ENCODE measurements at regions not wholly inside any gene's neighbourhood (a gene's known extent, or its start where the extent isn't known, plus 50 kb on each side); places are given as distances from the start of the nearest gene placed in this dataset.

- Histone ChIP-seq H4K20me1 (replicated peaks; ENCODE audit: insufficient read depth) (no peaks in the 10 kb centered on the region), H3K4me2 (no peak overlapping the region), H3K27me3 (ENCODE audit: insufficient read depth) (no peaks in the 10 kb centered on the region), H3K27ac (ENCODE audit: low read depth) (no peak overlapping the region), H3F3A (replicated peaks; ENCODE audit: low read depth) (no peaks in the 10 kb centered on the region), H3K9me2 (ENCODE audit: insufficient read depth) (no peaks in the 10 kb centered on the region), H3K4me1 (ENCODE audit: insufficient read depth) (no peaks in the 10 kb centered on the region), H3K4me3 (no peak overlapping the region), H2AFZ (no peak overlapping the region), H3K79me2 (replicated peaks; ENCODE audit: insufficient read depth) (no peaks in the 10 kb centered on the region), H3K36me3 (ENCODE audit: insufficient read depth) (no peaks in the 10 kb centered on the region)
- TF ChIP-seq CREB1 (CRISPR knock-in tag; IDR thresholded peaks at IDR 0.05; ENCODE audit: low read depth) (no peak), EZH2 (IDR thresholded peaks at IDR 0.05; ENCODE audit: low read depth, unreplicated experiment) (no peak), STAT1 (IDR thresholded peaks at IDR 0.05; ENCODE audit: unreplicated experiment) (no peak), ETS1 (IDR thresholded peaks at IDR 0.05) (no peak), ZNF114 (CRISPR knock-in tag; IDR thresholded peaks at IDR 0.05) (no peak), ZNF462 (CRISPR knock-in tag; IDR thresholded peaks at IDR 0.05) (no peak), CTCF (conservative IDR thresholded peaks at IDR 0.05; ENCODE audit: low read depth in 2 of 2) (no peak), NANOG (IDR thresholded peaks at IDR 0.05; ENCODE audit: borderline replicate concordance) (no peak), JUNB (IDR thresholded peaks at IDR 0.05; ENCODE audit: unreplicated experiment) (no peak), REST (IDR thresholded peaks at IDR 0.05; ENCODE audit: unreplicated experiment) (no peak), EZH2phosphoT487 (IDR thresholded peaks at IDR 0.05; ENCODE audit: unreplicated experiment) (no peak), POLR2AphosphoS5 (IDR thresholded peaks at IDR 0.05; ENCODE audit: low read depth) (no peak), ZNF331 (CRISPR knock-in tag; IDR thresholded peaks at IDR 0.05; ENCODE audit: low read depth) (no peak)
- DNase-seq (ENCODE audit: low spot score) (no peak), ATAC-seq (no peak)
- no peaks in the 10 kb centered on the region; the same call in 1 of the 3 replicates for H3K9me3 Mint-ChIP-seq
- peaks cover 6% of the 10 kb centered on the region; the same call in 2 of the 3 replicates for H3K4me1 Mint-ChIP-seq
- H3K27ac Mint-ChIP-seq = no peak overlapping the region
- H3K36me3 Mint-ChIP-seq (ENCODE audit: low read depth) = no peaks in the 10 kb centered on the region
- no peaks in the 10 kb centered on the region for H3K27me3 Mint-ChIP-seq (ENCODE audit: insufficient read depth, low read depth, poor library complexity)
- H3K4me3 Mint-ChIP-seq = no peak overlapping the region
Observed at GRCh38 chr13:60244381-60244780, 80.7 kb upstream of the DIAPH3 start.
